ENCODE measurements at regions not wholly inside any gene's neighbourhood (a gene's known extent, or its start where the extent isn't known, plus 50 kb on each side); places are given as distances from the start of the nearest gene placed in this dataset.
A peak's percentile ranks its signal among the peaks of the same experiment; 100 is the strongest.
"Not testable (repeated sequence)": the region's sequence is repeated elsewhere in the genome, so short reads cannot be mapped to it uniquely, and the experiment has no call there.

GRCh38 chr1:99361406-99361805 is 97.1 kb downstream of the PLPPR4 start:
- no peak for ATAC-seq
- no peak for DNase-seq (ENCODE audit: low spot score)

GRCh38 chr1:99363531-99363930 is 99.2 kb downstream of the PLPPR4 start:
- ATAC-seq, result no peak
- DNase-seq (ENCODE audit: low spot score), result no peak

- no peak for ATAC-seq
- no peak for DNase-seq (ENCODE audit: low spot score)
Measured at GRCh38 chr1:99365141-99365540, 100.8 kb downstream of the PLPPR4 start.

- DNase-seq (ENCODE audit: low spot score) (no peak), ATAC-seq (no peak)
Measured at GRCh38 chr1:99365545-99365944, 101.3 kb downstream of the PLPPR4 start.

GRCh38 chr1:99369154-99369553 is 104.9 kb downstream of the PLPPR4 start:
- ATAC-seq, result no peak
- DNase-seq (ENCODE audit: low spot score), result no peak

GRCh38 chr1:99370476-99370875 is 106.2 kb downstream of the PLPPR4 start:
- ATAC-seq (no peak), DNase-seq (ENCODE audit: low spot score) (no peak)

GRCh38 chr1:99371413-99371812 is 107.1 kb downstream of the PLPPR4 start:
- DNase-seq (ENCODE audit: low spot score) (no peak), ATAC-seq (peak; percentile 73)

GRCh38 chr1:99374109-99374508 is 109.8 kb downstream of the PLPPR4 start:
- no peak for DNase-seq (ENCODE audit: low spot score)
- ATAC-seq, result no peak

- ATAC-seq; DNase-seq (ENCODE audit: low spot score): not testable (repeated sequence)
Measured at GRCh38 chr1:99374693-99375092, 110.4 kb downstream of the PLPPR4 start.

- ATAC-seq (no peak), DNase-seq (ENCODE audit: low spot score) (no peak)
Measured at GRCh38 chr1:99384021-99384420, 119.7 kb downstream of the PLPPR4 start.

GRCh38 chr1:99385852-99386251 is 121.6 kb downstream of the PLPPR4 start:
- DNase-seq (ENCODE audit: low spot score), result no peak
- ATAC-seq, result no peak

GRCh38 chr1:99396389-99396788 is 132.1 kb downstream of the PLPPR4 start:
- no peak for ATAC-seq
- no peak for DNase-seq (ENCODE audit: low spot score)

GRCh38 chr1:99397029-99397428 is 132.7 kb downstream of the PLPPR4 start:
- DNase-seq (ENCODE audit: low spot score) (no peak), ATAC-seq (no peak)

- DNase-seq (ENCODE audit: low spot score), result no peak
- ATAC-seq, result no peak
Measured at GRCh38 chr1:99397863-99398262, 133.6 kb downstream of the PLPPR4 start.

- DNase-seq (ENCODE audit: low spot score); ATAC-seq: not testable (repeated sequence)
Measured at GRCh38 chr1:99401556-99401955, 137.3 kb downstream of the PLPPR4 start.

- ATAC-seq; DNase-seq (ENCODE audit: low spot score): not testable (repeated sequence)
Measured at GRCh38 chr1:99404399-99404798, 140.1 kb downstream of the PLPPR4 start.

GRCh38 chr1:99405325-99405724 is 141.0 kb downstream of the PLPPR4 start:
- DNase-seq (ENCODE audit: low spot score); ATAC-seq: not testable (repeated sequence)

GRCh38 chr1:99407018-99407417 is 142.7 kb downstream of the PLPPR4 start:
- ATAC-seq (no peak), DNase-seq (ENCODE audit: low spot score) (no peak)

- DNase-seq (ENCODE audit: low spot score) (no peak), ATAC-seq (no peak)
Measured at GRCh38 chr1:99424087-99424486, 159.8 kb downstream of the PLPPR4 start.

- ATAC-seq (no peak), DNase-seq (ENCODE audit: low spot score) (no peak)
Measured at GRCh38 chr1:99429754-99430153, 165.5 kb downstream of the PLPPR4 start.

- ATAC-seq, result no peak
- no peak for DNase-seq (ENCODE audit: low spot score)
Measured at GRCh38 chr1:99438656-99439230, 174.5 kb downstream of the PLPPR4 start.

- ATAC-seq, result no peak
- no peak for DNase-seq (ENCODE audit: low spot score)
Measured at GRCh38 chr1:99439433-99440075, 175.3 kb downstream of the PLPPR4 start.

Data from left lobe of liver (tissue), 2 donors.